ENCODE measurements at regions not wholly inside any gene's neighbourhood (a gene's known extent, or its start where the extent isn't known, plus 50 kb on each side); places are given as distances from the start of the nearest gene placed in this dataset.

- TF ChIP-seq CTCF (IDR thresholded peaks at IDR 0.05; ENCODE audit: insufficient read depth, missing control alignments), result no peak
- DNase-seq (ENCODE audit: insufficient read length, low spot score), result no peak
- no peak for FAIRE-seq
Measured at GRCh38 chr2:180472133-180472532, 465.0 kb upstream of the CWC22 start.

GRCh38 chr2:180463608-180464007 lies 456.5 kb upstream of the CWC22 start:
- DNase-seq (ENCODE audit: insufficient read length, low spot score), result no peak
- no peak for TF ChIP-seq CTCF (IDR thresholded peaks at IDR 0.05; ENCODE audit: insufficient read depth, missing control alignments)
- no peak for FAIRE-seq

GRCh38 chr2:180461761-180462160 lies 454.7 kb upstream of the CWC22 start:
- FAIRE-seq, result no peak
- no peak for DNase-seq (ENCODE audit: insufficient read length, low spot score)
- TF ChIP-seq CTCF (IDR thresholded peaks at IDR 0.05; ENCODE audit: insufficient read depth, missing control alignments), result no peak

- TF ChIP-seq CTCF (IDR thresholded peaks at IDR 0.05; ENCODE audit: insufficient read depth, missing control alignments), result no peak
- FAIRE-seq (no peak), DNase-seq (ENCODE audit: insufficient read length, low spot score) (no peak)
Measured at GRCh38 chr2:180456801-180457200, 449.7 kb upstream of the CWC22 start.

GRCh38 chr2:180450841-180451240 lies 443.7 kb upstream of the CWC22 start:
- DNase-seq (ENCODE audit: insufficient read length, low spot score) (no peak), FAIRE-seq (no peak)
- no peak for TF ChIP-seq CTCF (IDR thresholded peaks at IDR 0.05; ENCODE audit: insufficient read depth, missing control alignments)

GRCh38 chr2:180449171-180449915 lies 442.2 kb upstream of the CWC22 start:
- FAIRE-seq, result no peak

More at GRCh38 chr2:180449171-180449915, 442.2 kb upstream of the CWC22 start:
- no peak for DNase-seq (ENCODE audit: insufficient read length, low spot score)
- no peak for TF ChIP-seq CTCF (IDR thresholded peaks at IDR 0.05; ENCODE audit: insufficient read depth, missing control alignments)

Measured in D721Med (cell line).